ENCODE measurements at regions not wholly inside any gene's neighbourhood (a gene's known extent, or its start where the extent isn't known, plus 50 kb on each side); places are given as distances from the start of the nearest gene placed in this dataset.

DNA sequence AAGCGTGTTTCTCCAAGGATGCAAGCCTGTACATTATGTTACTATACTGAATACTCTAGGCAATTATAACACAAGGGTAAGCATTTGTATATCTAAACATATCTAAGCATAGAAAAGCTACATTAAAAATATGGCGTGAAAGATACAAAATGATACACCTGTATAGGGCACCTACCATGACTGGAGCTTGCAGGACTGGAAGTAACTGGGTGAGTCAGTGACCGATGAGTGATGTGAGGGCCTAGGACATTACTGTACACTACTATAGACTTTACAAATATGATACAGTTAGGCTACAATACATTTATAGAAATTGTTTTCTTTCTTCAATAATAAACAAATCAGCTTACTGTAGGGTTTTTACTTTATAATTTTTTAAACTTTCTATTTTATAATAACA lies 1127.2 kb upstream of the LRRN3 start:
- DNase-seq (ENCODE audit: low read depth in 1 of 2, low spot score in 1 of 2), result no peak
- H3K27ac ChIP-seq (replicated peaks), result no peak overlapping the region
- no peak for TF ChIP-seq SPI1 (IDR thresholded peaks at IDR 0.05; ENCODE audit: borderline replicate concordance, low read depth)
- TF ChIP-seq REST (IDR thresholded peaks at IDR 0.05; ENCODE audit: insufficient replicate concordance, low read depth), result no peak
- TF ChIP-seq POLR2AphosphoS5 (IDR thresholded peaks at IDR 0.05; ENCODE audit: low read depth), result no peak
- no peak for TF ChIP-seq GABPA (IDR thresholded peaks at IDR 0.05; ENCODE audit: low read depth)
- no peak overlapping the region for H3K4me3 ChIP-seq (replicated peaks; ENCODE audit: insufficient read depth, low read length)
- no peaks in the 10 kb centered on the region for H3K27me3 ChIP-seq (ENCODE audit: insufficient read depth, poor library complexity, severe bottlenecking)

DNA sequence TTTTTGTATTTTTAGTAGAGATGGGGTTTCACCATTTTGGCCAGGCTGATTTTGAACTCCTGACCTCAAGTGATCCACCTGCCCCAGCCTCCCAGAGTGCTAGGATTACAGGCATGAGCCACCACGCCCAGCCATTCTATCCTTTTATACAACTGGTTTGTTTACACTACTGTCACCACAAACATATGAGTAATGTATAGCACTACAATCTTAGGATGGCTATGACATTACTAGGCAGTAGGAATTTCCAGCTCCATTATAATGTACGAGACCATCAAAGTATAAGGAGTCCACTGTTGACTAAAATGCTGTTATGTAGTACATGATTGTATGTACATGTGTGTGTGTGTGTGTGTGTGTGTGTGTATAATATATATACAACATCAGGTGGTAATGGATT lies 1126.1 kb upstream of the LRRN3 start:
- Histone ChIP-seq H3K27me3 (ENCODE audit: insufficient read depth, poor library complexity, severe bottlenecking) (no peaks in the 10 kb centered on the region), H3K4me3 (replicated peaks; ENCODE audit: insufficient read depth, low read length) (no peak overlapping the region), H3K27ac (replicated peaks) (no peak overlapping the region)
- TF ChIP-seq GABPA (IDR thresholded peaks at IDR 0.05; ENCODE audit: low read depth) (no peak), REST (IDR thresholded peaks at IDR 0.05; ENCODE audit: insufficient replicate concordance, low read depth) (no peak), POLR2AphosphoS5 (IDR thresholded peaks at IDR 0.05; ENCODE audit: low read depth) (no peak), SPI1 (IDR thresholded peaks at IDR 0.05; ENCODE audit: borderline replicate concordance, low read depth) (no peak)
- TF ChIP-seq, protein P1, sequence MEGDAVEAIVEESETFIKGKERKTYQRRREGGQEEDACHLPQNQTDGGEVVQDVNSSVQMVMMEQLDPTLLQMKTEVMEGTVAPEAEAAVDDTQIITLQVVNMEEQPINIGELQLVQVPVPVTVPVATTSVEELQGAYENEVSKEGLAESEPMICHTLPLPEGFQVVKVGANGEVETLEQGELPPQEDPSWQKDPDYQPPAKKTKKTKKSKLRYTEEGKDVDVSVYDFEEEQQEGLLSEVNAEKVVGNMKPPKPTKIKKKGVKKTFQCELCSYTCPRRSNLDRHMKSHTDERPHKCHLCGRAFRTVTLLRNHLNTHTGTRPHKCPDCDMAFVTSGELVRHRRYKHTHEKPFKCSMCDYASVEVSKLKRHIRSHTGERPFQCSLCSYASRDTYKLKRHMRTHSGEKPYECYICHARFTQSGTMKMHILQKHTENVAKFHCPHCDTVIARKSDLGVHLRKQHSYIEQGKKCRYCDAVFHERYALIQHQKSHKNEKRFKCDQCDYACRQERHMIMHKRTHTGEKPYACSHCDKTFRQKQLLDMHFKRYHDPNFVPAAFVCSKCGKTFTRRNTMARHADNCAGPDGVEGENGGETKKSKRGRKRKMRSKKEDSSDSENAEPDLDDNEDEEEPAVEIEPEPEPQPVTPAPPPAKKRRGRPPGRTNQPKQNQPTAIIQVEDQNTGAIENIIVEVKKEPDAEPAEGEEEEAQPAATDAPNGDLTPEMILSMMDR (IDR thresholded peaks at IDR 0.05; ENCODE audit: insufficient read depth, low read length), result no peak
- no peak for DNase-seq (ENCODE audit: low read depth in 1 of 2, low spot score in 1 of 2)

DNA sequence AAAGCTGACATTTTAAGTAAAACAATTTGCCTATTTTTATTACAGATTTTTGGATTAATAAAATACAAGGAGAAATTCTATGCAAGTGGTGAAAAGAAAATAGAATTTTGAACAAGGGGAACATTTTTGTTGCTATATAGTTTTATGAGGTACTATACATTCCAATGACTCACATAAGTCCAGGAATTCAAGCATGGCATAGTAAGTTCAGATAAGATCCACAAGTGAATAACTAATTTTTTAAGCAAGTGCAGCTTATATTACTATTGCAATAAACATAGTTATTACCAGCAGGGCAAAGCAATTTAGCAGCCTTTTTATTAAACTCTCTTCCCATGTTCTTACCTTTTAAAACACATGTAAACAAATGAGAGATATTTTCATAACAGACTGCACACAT lies 1123.5 kb upstream of the LRRN3 start:
- H3K27me3 ChIP-seq (ENCODE audit: insufficient read depth, poor library complexity, severe bottlenecking), result no peaks in the 10 kb centered on the region
- H3K27ac ChIP-seq (replicated peaks), result no peak overlapping the region
- TF ChIP-seq SPI1 (IDR thresholded peaks at IDR 0.05; ENCODE audit: borderline replicate concordance, low read depth) (no peak), GABPA (IDR thresholded peaks at IDR 0.05; ENCODE audit: low read depth) (no peak), POLR2AphosphoS5 (IDR thresholded peaks at IDR 0.05; ENCODE audit: low read depth) (no peak), REST (IDR thresholded peaks at IDR 0.05; ENCODE audit: insufficient replicate concordance, low read depth) (no peak)
- TF ChIP-seq, protein P1 (IDR thresholded peaks at IDR 0.05; ENCODE audit: insufficient read depth, low read length), result no peak
- no peak for DNase-seq (ENCODE audit: low read depth in 1 of 2, low spot score in 1 of 2)
- H3K4me3 ChIP-seq (replicated peaks; ENCODE audit: insufficient read depth, low read length), result no peak overlapping the region

Measured in HL-60 (cell line).